H1 (cell line): ENCODE measurements at regions not wholly inside any gene's neighbourhood (a gene's known extent, or its start where the extent isn't known, plus 50 kb on each side); places are given as distances from the start of the nearest gene placed in this dataset.

Experiments used
- CREB1 ChIP-seq: IDR thresholded peaks from 2 replicates; pipeline ENCODE4 v1.6.1; 2012; ENCODE audit warnings: inconsistent platforms
- CTCF ChIP-seq, 3 experiments: IDR thresholded peaks; 1 replicate in 2 of 3; 2 replicates in 1 of 3; pipeline versions ENCODE4 v1.5.1 to v1.6.1; 2011; ENCODE audit warnings: low read length in 3 of 3, mild to moderate bottlenecking in 3 of 3, inconsistent platforms in 2 of 3, low read depth in 1 of 3, moderate library complexity in 1 of 3; ENCODE audit not compliant: insufficient read depth in 1 of 3; ENCODE audit errors: control extremely low read depth in 1 of 3
- EP300 ChIP-seq, 2 experiments: IDR thresholded peaks; 1 replicate in 1 of 2; 2 replicates in 1 of 2; pipeline ENCODE4 v1.6.1; 2011 to 2012; ENCODE audit warnings: low read depth in 2 of 2, low read length in 2 of 2, mild to moderate bottlenecking in 2 of 2, borderline replicate concordance in 1 of 2, inconsistent platforms in 1 of 2, moderate library complexity in 1 of 2
- EZH2 ChIP-seq: fragments of 200-600 bp; sonication (generic); IDR thresholded peaks from 2 replicates; pipeline ENCODE4 v1.7.1; 2012; ENCODE audit warnings: low read depth, mild to moderate bottlenecking, moderate library complexity, low read length, inconsistent platforms; ENCODE audit not compliant: severe bottlenecking
- NANOG ChIP-seq: IDR thresholded peaks from 2 replicates; pipeline ENCODE4 v1.6.1; 2011; ENCODE audit warnings: low read length, low read depth, mild to moderate bottlenecking, inconsistent platforms; ENCODE audit not compliant: insufficient read depth, poor library complexity, severe bottlenecking
- PHF8 ChIP-seq: fragments of 200-600 bp; sonication (generic); conservative IDR thresholded peaks from 2 replicates; pipeline ENCODE4 v1.7.1; 2012; ENCODE audit warnings: low read depth, mild to moderate bottlenecking, inconsistent platforms, low read length, moderate library complexity
- POLR2A ChIP-seq, 2 experiments: IDR thresholded peaks; 1 replicate in 1 of 2; 2 replicates in 1 of 2; pipeline ENCODE4 v1.6.1; 2011; ENCODE audit warnings: low read depth in 2 of 2, low read length in 2 of 2, mild to moderate bottlenecking in 2 of 2; ENCODE audit errors: control extremely low read depth in 1 of 2
- POLR2AphosphoS5 ChIP-seq: IDR thresholded peaks from 2 replicates; pipeline ENCODE4 v1.6.1; 2011; ENCODE audit warnings: low read depth, low read length
- RAD21 ChIP-seq, 2 experiments: IDR thresholded peaks in 1 of 2; conservative IDR thresholded peaks in 1 of 2; 2 replicates each; pipeline ENCODE4 v1.6.1; 2011; ENCODE audit warnings: low read depth in 2 of 2, low read length in 2 of 2, improper control_type of control experiment in 1 of 2, inconsistent platforms in 1 of 2, mild to moderate bottlenecking in 1 of 2, moderate library complexity in 1 of 2
- SIN3A ChIP-seq, 2 experiments: IDR thresholded peaks in 1 of 2; conservative IDR thresholded peaks in 1 of 2; 2 replicates each; pipeline ENCODE4 v1.6.1; 2011 to 2012; ENCODE audit warnings: low read length in 2 of 2, improper control_type of control experiment in 1 of 2, low read depth in 1 of 2, mild to moderate bottlenecking in 1 of 2
- SIX5 ChIP-seq: IDR thresholded peaks from 2 replicates; pipeline ENCODE4 v1.6.1; 2011; ENCODE audit warnings: mild to moderate bottlenecking, low read depth, low read length
- TAF1 ChIP-seq: IDR thresholded peaks from 2 replicates; pipeline ENCODE4 v1.6.1; 2011; ENCODE audit warnings: mild to moderate bottlenecking, low read depth, low read length
- TCF12 ChIP-seq: IDR thresholded peaks from 2 replicates; pipeline ENCODE4 v1.6.1; 2011; ENCODE audit warnings: low read depth, mild to moderate bottlenecking, low read length
- USF2 ChIP-seq: IDR thresholded peaks from 2 replicates; pipeline ENCODE4 v1.6.1; 2011; ENCODE audit warnings: low read length, improper control_type of control experiment

GRCh38 chr21:35421221-35421620 lies 372.1 kb upstream of the RUNX1 start:
- TF ChIP-seq EZH2 (no peak), CTCF (IDR thresholded peaks at IDR 0.05; ENCODE audit: control extremely low read depth in 1 of 3, insufficient read depth in 1 of 3, low read depth in 1 of 3, low read length in 3 of 3) (no peak), POLR2A (IDR thresholded peaks at IDR 0.05; ENCODE audit: control extremely low read depth in 1 of 2, low read depth in 2 of 2, low read length in 2 of 2) (no peak), RAD21 (IDR thresholded peaks at IDR 0.05 in 1 of 2, conservative IDR thresholded peaks at IDR 0.05 in 1 of 2; ENCODE audit: low read depth in 2 of 2, low read length in 2 of 2) (no peak), POLR2AphosphoS5 (no peak), TAF1 (no peak), SIN3A (conservative IDR thresholded peaks at IDR 0.05 in 1 of 2, IDR thresholded peaks at IDR 0.05 in 1 of 2; ENCODE audit: low read depth in 1 of 2, low read length in 2 of 2) (no peak), EP300 (IDR thresholded peaks at IDR 0.05; ENCODE audit: borderline replicate concordance in 1 of 2, low read depth in 2 of 2, low read length in 2 of 2) (no peak), CREB1 (no peak), NANOG (no peak), SIX5 (no peak), USF2 (no peak), TCF12 (no peak), PHF8 (no peak)
